ENCODE measurements at regions not wholly inside any gene's neighbourhood (a gene's known extent, or its start where the extent isn't known, plus 50 kb on each side); places are given as distances from the start of the nearest gene placed in this dataset.

GRCh38 chr4:141416677-141417363 is 196.1 kb downstream of the ZNF330 start:
- no peak for TF ChIP-seq GABPA (IDR thresholded peaks at IDR 0.05 in 1 of 2, conservative IDR thresholded peaks at IDR 0.05 in 1 of 2)
- TF ChIP-seq CTCF (IDR thresholded peaks at IDR 0.05; ENCODE audit: low read depth, low read length, missing input control) = no peak
- TF ChIP-seq NR2F2 (IDR thresholded peaks at IDR 0.05) = no peak
- TF ChIP-seq EGR1 (IDR thresholded peaks at IDR 0.05; ENCODE audit: low read depth in 2 of 2) = no peak
